SU-DHL-6 (cell line): ENCODE measurements at regions not wholly inside any gene's neighbourhood (a gene's known extent, or its start where the extent isn't known, plus 50 kb on each side); places are given as distances from the start of the nearest gene placed in this dataset.

ENCODE experiments used
- EZH2phosphoT487 ChIP-seq: fragments of 200-600 bp; sonication (generic), shearing (Covaris generic); conservative IDR thresholded peaks from 2 replicates; pipeline ENCODE4 v1.6.1; 2018; ENCODE audit warnings: mild to moderate bottlenecking, antibody characterized with exemption, low read length, moderate library complexity, mixed read lengths
- TF ChIP-seq, protein P1 (sequence below): fragments of 200-600 bp; sonication (generic); IDR thresholded peaks from one replicate; pipeline ENCODE4 v1.5.1; 2017; ENCODE audit warnings: antibody characterized with exemption, mild to moderate bottlenecking, low read length, moderate library complexity; ENCODE audit not compliant: insufficient read depth, poor library complexity, severe bottlenecking

DNA sequence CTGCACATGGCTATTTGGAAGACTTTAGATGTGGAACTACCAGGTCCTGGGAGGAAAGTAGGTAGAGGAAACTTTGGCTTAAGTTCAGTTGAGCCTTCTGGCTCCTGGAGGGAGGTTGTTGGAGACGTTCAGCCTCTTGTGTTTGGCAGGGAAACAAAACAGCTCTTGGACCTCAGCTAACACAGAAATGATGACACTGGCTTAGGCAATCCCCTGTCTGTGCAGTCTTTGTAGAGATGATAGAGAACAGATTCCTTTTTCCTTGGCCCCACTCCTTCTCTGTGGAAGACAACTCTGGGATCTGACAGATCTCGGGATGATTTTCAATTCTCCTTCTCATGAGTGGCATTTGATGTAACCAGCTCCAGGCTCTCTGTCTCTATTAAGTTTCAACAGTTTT is 428.5 kb downstream of the TMEM135 start:
- TF ChIP-seq, protein P1, sequence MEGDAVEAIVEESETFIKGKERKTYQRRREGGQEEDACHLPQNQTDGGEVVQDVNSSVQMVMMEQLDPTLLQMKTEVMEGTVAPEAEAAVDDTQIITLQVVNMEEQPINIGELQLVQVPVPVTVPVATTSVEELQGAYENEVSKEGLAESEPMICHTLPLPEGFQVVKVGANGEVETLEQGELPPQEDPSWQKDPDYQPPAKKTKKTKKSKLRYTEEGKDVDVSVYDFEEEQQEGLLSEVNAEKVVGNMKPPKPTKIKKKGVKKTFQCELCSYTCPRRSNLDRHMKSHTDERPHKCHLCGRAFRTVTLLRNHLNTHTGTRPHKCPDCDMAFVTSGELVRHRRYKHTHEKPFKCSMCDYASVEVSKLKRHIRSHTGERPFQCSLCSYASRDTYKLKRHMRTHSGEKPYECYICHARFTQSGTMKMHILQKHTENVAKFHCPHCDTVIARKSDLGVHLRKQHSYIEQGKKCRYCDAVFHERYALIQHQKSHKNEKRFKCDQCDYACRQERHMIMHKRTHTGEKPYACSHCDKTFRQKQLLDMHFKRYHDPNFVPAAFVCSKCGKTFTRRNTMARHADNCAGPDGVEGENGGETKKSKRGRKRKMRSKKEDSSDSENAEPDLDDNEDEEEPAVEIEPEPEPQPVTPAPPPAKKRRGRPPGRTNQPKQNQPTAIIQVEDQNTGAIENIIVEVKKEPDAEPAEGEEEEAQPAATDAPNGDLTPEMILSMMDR, result no peak
- no peak for TF ChIP-seq EZH2phosphoT487
